HG03342 (cell line): ENCODE measurements at regions not wholly inside any gene's neighbourhood (a gene's known extent, or its start where the extent isn't known, plus 50 kb on each side); places are given as distances from the start of the nearest gene placed in this dataset.

Experiments used
- ATAC-seq: cut with Tn5 transposase; IDR thresholded peaks from one replicate; pipeline ENCODE4 v1.9.1; 2021; ENCODE audit warnings: mild to moderate bottlenecking, moderate library complexity; ENCODE audit not compliant: unreplicated experiment

DNA sequence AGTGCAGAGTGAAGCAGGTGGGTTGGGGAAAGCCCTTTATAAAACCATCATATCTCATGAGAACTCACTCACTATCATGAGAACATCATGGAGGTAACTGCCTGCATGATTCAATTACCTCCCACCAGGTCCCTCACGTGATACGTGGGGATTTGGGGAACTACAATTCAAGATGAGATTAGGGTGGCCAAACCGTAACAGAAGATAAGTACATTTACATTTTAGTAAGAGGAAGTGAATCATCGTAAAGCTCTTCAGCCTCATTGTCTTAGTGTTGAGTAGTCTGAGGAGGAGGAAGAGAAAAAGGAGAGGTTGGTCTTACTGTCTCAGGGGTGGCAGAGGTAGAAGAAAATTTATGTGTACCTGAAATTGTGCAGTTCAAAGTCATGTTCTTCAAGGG, 1053.4 kb upstream of the ADGRL4 start:
- no peak for ATAC-seq

DNA sequence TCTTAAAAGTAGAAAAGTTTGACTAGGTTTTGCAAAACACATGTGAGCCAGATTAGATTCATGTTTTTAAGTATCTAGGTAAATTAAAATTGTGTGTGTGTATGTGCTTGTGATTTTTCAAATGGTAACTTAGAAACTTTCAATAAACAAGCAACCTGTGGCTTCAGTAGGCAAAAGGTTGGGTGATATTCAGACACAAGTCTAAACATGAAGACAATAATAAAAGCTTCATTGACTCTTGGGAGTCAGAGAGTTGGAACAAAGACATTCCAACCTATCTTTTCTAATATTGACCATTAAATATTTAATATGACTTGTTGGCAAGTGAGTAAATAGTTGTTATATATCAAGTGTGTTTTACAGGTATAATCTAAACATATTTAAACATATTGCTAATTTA, 1049.6 kb upstream of the ADGRL4 start:
- ATAC-seq: no peak

DNA sequence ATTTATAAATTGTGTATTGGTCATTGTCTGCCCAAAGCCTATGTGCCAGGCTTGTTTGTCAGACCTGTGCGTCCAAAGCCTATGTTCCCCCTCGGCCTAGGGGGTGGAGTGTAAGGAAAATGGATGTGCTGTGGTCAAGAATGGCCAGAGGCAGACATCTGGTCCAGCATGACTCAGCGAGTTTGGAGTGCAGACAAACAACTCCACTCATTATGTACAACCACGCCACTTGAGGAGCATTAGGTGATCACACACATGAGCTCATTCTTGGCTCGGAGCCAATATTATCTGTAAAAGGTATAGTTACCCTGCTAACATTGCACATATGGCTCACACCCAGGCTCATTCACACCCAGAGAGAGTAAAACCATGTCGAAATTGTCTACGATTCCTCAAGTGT, 1047.6 kb upstream of the ADGRL4 start:
- ATAC-seq: no peak

DNA sequence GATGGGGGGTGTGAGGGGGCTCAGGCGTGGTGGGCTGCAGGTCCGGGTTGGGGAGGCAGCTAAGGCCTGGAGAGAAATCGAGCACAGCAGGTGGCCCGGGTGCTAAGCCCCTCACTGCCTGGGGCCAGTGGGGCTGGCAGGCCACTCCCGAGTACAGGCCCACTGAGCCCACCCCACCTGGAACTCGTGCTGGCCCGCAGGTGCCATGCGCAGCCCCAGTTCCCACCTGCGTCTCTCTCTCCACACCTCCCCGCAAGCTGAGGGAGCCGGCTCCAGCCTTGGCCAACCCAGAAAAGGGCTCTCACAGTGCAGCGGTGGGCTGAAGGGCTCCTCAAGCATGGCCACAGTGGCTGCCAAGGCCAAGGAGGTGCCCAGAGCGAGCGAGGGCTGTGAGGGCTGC, 1047.1 kb upstream of the ADGRL4 start:
- no peak for ATAC-seq

DNA sequence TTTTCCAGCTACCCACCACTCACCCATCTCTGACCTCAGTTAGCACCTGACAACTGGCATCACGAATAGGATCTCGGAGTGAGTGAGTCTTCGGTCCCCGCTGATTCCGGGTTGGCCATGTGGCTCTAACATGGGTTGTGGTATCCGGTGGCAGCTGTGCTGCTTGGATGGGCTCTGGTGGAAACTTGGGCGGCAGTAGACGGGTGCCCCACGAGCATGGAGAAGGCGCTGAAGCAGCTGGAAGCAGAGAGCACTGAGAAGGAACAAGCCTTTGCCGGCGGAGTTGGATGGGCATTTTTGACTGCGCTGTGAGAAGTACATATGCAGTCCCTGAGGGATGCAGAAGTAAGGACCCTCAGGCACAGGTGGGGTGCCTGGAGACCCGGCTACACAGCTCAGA, 1044.0 kb upstream of the ADGRL4 start:
- ATAC-seq: no peak

DNA sequence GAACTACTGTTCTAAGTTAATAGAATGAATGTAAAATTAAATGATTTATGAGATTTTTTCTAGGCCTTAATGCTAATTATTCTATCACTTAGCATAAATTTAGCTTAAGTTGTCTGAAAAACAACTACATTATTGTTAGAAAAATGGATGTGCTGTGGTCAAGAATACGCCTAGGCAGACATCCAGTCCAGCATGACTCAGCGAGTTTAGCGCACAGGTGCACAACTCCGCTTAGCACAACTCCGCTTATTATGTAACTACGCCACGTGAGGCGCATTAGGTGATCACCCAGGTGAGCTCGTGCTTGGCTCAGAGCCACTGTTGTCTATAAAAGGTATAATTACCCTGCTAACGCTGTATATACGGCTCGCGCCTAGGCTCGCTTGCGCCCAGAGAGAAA, 1043.6 kb upstream of the ADGRL4 start:
- no peak for ATAC-seq

DNA sequence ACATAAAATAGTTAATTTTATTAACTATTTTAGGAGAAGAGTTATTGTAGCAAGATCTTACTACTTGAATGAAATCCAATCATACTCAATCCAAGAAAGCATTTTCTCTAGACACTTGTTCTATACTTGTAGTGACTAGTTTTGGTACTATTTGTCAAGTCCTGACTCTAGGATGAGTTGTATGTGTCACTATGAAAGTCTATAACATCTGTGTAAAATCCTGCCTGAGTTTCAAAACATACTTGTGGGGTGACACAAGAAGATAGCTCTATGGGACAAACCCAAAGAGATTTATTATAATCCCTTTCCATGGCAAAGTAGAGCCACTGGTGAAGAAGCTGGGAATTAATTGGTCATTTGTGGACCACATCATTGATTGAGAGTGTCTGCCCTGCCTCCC, 1042.2 kb upstream of the ADGRL4 start:
- no peak for ATAC-seq

DNA sequence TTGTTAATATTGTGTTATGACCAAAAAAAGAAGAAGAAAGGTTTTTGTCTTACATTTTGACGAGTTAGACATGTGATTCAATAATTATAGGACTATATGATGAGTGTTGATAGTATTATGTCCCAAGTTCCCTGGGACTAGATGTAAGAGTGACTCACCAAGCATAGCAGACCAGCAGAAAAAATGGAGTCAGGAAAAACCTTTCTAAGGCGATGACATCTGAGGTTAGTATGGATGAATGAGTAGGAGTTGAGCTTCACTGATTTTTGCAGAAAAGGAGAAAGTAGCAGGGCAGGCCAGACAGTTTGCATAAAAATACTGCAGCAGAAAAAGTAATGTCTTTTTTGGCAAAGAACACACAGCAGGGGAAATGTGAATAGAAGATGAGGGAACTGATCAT, 1041.3 kb upstream of the ADGRL4 start:
- ATAC-seq: no peak

DNA sequence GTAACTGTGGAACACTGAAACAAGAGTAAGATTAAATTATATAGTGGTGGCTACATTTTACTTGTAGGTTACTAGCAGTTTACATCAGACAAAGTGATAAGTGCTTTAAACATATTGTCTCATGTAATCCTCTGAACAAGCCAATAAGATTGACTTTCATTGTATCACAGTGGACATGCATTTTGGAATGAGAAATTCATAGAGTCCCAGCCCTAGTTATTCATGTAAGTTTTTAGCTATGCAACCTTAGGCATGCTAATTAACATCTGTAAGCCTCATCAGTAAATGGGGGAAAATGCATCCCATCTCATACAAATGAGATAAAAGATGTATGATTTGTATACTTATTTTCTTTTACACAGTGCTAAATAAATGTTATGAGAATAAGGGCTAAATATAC, 1038.1 kb upstream of the ADGRL4 start:
- no peak for ATAC-seq

DNA sequence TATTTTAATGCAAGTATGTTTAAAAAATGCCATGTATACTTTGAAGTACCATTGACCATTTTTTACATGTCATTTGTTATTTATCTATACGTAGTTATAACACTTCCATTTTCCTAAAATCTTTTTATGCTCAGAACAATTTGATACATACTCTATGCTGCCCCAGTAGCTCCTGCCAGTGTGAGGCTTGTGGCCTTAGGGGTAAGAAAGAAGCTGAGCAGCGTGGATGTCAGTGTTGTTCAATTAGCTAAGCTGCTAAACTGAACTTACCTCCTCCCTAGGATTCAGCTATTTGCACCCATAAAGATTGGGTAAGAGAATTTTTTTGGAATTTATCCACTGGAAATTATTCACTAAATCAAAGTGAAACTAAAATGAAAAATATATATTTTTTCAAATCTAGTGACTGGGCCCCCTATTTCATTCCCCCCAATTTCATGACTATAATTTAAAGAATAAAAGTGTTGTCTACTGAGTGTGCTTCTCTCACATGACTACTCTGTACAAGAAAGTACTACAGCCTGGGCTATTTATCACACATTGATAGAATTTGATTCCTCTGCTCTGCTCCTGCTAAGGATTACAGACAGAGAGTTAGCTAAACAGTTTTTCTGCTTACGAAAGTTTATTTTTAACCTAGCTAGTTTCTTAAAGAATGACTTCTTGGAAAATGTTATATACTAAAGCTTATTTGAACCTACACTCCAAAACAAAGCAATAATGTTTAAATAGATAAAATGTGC, 1030.3 kb upstream of the ADGRL4 start:
- no peak for ATAC-seq

DNA sequence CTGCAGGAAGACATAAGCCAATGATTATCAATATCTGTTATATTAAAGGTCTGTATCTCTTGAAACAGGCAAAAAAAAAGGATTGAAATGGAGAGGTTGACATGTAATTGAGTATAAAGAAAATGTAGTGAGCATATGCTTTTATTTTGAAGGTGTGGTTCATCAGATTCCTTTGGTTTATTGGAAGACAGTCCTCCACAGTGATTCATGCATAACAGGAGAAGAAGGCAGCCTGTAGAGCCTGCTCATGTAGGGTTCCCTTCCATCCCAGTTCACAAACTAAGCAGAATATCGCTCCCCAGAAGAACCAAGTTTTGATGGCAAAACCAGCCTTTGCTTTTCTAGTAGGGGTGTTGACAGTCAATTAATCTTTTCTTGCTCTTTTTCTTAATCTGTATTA, 1016.8 kb upstream of the ADGRL4 start:
- no peak for ATAC-seq

DNA sequence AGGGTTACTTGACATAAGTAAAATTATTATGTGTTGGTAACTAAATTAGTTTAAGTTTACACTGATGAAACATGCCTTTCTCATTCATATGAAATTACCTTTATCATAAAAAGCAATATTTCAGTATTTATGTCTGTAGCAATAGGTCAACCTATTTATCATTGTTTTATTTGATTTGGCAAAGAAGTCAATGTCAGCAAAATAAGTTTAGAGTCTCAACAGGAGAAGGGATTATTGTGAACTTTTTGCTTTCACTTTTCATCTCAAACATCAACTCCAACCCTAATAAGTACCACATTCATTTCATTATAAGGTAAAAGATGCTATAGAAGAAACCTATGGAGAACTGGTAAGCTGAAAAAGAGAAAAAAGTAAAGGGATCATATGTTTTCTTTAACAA, 1015.4 kb upstream of the ADGRL4 start:
- no peak for ATAC-seq

DNA sequence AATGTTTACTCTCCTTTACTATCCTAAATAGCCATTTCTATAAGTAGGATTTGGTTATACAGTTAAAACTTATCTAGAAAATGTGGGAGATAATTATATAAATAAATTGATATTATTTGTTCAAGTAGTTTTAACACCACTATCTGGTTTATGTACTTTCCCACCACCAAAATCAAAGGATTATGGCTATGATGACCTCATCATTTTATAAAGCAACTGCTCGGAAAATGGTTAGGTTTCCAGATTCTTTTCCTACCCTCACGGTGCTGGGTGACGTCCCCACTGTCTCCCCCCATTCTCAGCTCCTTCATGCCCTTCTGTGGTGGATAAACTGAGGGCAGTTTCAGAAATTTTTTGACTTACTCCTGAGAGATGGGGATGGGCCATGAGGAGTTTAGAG, 1011.8 kb upstream of the ADGRL4 start:
- ATAC-seq: no peak

DNA sequence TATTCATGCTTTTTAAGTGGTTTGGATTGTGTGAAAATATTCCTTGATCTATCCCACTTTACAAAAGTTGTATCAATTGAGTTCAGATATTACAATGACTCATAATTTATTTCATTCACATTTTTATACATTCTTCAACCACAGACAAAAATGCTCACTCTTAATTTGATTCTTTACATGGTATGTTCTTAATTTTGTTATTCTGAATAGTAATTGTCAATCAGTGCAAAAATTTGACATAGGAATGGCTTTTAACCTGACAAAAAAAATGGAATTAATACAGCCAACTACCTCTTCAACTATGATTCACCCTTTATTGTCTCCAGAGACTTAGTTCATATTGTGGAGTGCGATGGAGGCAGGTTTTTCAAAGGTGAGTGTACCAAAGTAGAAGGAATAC, 1002.4 kb upstream of the ADGRL4 start:
- no peak for ATAC-seq

DNA sequence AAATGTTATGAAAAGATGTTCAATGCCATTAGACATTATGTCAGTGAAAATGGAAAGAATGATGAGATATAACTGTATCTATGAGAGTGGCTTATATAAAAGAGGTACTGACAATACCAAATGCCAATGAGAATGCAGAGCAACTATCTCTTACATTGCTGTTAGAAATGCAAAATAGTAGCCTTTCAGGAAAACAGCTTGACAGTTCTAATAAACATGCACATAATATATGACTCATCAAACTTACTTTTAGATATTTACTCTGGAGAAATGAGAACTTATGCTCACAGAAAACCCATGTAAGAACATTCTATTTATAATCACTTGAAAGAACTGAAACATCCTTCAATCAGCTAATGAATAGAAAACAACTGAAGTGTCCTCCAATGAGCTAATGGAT, 996.7 kb upstream of the ADGRL4 start:
- ATAC-seq: no peak

DNA sequence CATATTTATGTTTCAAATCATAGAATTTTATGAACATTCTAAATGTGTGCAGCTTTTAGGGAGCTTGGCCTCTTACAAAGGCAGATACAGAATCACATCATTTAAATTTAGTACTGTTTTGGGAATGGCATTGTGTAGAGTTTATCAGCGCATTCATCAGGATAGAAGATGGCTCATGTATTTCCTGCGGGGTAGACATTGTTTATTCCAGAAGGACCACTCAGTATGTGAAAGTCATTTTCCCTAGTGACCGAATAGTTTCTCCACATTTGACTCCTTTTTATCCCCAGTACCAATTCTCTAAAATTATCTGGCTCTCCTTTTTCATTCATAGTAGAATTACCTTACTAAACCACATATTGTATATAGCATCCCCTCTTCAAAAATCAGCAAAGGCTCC, 981.9 kb upstream of the ADGRL4 start:
- no peak for ATAC-seq

DNA sequence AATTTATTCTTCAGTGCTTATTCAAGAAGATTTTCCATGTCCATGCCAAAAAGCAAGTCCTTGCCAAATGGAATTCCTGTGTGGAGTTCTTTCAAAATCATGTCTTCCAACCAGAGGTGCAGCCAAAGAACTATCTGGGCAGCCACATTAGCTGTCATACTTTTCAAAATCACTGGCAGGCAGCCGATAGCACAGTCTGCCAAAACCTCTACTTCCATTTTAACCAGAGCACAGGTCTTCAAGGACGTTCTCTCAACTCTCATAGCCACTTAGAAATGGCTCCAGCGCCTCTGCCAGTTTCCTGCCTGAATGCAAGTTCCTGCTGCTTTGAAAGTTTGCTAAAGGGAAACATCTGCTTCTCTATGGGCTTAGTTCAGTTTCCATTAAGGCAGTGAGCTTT, 975.7 kb upstream of the ADGRL4 start:
- no peak for ATAC-seq

DNA sequence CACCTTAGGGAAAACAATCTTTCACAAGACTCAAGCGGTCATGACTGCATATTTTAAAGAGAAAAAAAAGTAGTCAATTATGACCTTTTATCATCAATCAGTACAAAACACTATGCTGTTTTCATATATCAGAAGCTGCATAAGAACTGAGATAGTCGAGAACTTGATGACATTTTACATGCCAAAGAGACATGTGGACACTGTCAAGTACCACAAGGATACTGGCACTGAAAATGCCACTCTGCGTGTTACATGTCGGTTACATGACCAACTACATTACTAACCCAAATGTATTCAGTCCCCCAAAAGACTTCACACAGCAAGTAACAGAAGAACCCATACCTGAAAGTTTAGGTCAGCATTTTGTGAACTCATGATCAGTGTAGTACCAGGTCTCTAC, 975.0 kb upstream of the ADGRL4 start:
- no peak for ATAC-seq

DNA sequence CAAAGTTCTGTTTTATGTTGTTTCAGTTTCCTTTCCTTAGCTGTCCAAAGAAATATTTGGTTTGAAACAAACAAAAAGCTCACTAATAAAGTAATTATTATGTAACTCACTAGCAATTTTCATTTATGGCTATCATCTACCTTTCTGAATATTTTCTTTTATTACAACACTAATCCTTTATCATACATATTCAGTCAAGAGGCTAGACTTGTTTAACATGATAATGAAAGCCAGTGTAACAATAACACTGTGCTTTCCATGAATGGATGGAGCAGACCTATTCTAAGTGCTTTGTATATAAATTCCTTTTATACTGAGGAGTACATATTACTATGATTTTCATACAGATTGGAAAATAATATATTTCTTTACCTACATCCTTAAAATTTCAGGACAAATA, 972.8 kb upstream of the ADGRL4 start:
- ATAC-seq: no peak

DNA sequence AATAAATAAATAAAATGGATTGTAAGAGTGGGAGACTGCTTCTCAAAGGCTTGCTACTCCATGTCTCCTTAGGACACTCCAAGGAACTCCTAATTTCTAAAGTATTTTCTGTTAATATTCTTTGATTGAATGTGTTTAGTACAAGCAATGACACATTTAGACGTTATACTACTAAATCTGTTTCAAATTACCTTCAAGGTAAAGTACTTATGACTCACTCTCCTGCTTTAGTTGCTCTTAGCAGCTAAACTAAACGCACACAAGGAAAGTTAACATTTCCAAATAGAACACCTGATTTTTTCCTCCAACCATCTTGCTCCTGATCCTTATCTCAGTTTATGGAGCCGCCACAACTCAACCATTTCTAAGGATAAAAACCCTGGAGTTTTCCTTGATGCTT, 969.8 kb upstream of the ADGRL4 start:
- no peak for ATAC-seq

DNA sequence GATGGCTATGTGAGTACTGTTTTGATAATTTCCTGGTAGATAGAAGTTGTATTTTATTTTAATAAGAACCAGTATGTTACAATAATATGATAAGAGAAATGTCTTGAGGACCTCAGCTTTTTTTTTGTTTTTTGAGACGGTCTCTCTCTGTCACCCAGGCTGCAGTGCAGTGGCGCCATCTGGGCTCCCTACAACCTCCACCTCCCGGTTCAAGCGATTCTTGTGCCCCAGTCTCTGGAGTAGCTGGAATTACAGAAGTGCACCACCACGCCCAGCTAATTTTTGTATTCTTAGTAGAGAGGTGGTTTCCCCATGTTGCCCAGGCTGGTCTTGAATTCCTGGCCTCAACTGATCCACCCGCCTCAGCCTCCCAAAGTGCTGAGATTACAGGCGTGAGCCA, 968.1 kb upstream of the ADGRL4 start:
- ATAC-seq: no peak

DNA sequence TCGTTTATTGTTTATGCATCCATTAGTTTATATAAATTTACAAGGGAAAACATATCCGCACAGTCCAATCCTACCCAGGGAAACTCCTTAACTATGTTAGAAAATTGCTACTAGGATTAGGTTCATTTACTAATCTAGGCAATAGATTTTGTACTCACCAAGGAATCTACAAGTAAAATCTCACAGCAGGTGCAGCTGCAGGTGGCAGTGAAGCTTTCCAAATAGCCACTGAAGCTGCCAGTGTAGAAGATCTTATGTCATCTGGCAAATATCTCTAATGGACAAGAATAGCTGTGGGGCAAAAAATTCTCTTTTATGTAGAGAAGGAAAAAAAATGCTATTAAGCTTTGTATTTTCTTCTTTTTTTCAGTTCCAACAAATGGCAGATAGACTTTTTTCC, 963.4 kb upstream of the ADGRL4 start:
- ATAC-seq: no peak

DNA sequence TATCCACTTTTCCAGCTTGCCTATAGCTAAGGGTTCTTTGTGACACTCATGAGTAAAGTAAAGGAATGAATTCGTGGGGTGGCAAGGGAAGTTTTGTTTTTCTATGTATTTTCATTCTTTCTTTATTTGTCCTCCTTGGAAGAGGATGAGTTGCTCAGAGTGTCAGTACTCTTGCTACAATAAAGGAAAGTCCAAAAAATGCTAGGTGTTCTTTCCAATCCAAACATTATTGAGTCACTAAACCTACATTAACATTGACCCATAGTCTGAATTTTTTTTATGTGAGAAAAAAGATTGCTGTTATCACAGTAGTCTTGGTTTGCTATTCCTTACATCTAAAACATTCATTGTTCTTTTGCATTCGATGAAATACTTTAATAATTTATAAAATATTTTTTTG, 959.9 kb upstream of the ADGRL4 start:
- no peak for ATAC-seq

DNA sequence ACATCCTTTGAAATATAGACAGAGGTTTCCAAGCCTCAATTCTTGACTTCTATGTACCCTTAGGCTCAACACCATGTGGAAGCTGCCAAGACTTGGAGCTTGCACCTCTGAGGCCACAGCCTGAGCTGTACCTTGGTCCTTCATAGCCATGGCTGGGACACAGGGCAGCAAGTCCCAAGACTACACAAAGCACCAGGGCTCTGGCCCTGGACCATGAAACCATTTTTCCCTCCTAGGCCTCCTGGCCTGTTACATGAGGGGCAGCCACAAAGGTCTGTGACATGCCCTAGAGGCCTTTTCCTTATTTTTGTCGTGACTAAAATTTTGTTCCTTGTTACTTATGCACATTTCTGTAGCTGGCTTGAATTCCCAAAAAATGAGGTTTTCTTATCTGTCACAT, 953.1 kb upstream of the ADGRL4 start:
- no peak for ATAC-seq
